ENCODE measurements at regions not wholly inside any gene's neighbourhood (a gene's known extent, or its start where the extent isn't known, plus 50 kb on each side); places are given as distances from the start of the nearest gene placed in this dataset.

DNA sequence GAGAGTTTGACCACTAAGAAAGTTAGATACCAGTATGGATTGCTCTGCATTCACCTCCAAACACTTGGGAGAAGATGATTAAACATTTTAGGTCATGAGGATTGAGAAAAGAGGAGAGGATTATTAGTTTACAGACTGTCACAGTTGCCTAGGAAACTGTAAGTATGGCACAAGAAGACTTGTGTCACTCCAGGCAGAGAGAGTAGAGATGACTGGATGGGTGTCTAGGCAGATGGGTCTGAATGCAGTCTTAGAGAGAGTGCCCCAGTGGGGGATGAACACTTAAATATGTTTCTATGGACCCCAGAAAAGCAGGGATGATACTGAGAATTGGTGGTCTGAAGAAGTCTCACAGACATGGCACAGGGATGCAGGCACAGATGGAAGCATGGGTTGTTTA lies 477.6 kb upstream of the B3GALT2 start (continued):
- TF ChIP-seq RBM22 (IDR thresholded peaks at IDR 0.05; ENCODE audit: low read depth, low read length, poor library complexity, severe bottlenecking) (no peak), ZNF79 (CRISPR knock-in tag; IDR thresholded peaks at IDR 0.05; ENCODE audit: low read depth) (no peak), SPI1 (IDR thresholded peaks at IDR 0.05; ENCODE audit: borderline replicate concordance, low read depth, low read length) (no peak), ZNF12 (CRISPR knock-in tag; IDR thresholded peaks at IDR 0.05) (no peak), PCBP2 (IDR thresholded peaks at IDR 0.05; ENCODE audit: low read depth, low read length, poor library complexity, severe bottlenecking) (no peak), ZKSCAN1 (IDR thresholded peaks at IDR 0.05; ENCODE audit: low read depth, low read length) (no peak), ZNF696 (CRISPR knock-in tag; conservative IDR thresholded peaks at IDR 0.05) (no peak), SETDB1 (IDR thresholded peaks at IDR 0.05; ENCODE audit: low read length) (no peak)
- TF ChIP-seq, protein P1, sequence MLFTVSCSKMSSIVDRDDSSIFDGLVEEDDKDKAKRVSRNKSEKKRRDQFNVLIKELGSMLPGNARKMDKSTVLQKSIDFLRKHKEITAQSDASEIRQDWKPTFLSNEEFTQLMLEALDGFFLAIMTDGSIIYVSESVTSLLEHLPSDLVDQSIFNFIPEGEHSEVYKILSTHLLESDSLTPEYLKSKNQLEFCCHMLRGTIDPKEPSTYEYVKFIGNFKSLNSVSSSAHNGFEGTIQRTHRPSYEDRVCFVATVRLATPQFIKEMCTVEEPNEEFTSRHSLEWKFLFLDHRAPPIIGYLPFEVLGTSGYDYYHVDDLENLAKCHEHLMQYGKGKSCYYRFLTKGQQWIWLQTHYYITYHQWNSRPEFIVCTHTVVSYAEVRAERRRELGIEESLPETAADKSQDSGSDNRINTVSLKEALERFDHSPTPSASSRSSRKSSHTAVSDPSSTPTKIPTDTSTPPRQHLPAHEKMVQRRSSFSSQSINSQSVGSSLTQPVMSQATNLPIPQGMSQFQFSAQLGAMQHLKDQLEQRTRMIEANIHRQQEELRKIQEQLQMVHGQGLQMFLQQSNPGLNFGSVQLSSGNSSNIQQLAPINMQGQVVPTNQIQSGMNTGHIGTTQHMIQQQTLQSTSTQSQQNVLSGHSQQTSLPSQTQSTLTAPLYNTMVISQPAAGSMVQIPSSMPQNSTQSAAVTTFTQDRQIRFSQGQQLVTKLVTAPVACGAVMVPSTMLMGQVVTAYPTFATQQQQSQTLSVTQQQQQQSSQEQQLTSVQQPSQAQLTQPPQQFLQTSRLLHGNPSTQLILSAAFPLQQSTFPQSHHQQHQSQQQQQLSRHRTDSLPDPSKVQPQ (CRISPR knock-in tag; IDR thresholded peaks at IDR 0.05; ENCODE audit: borderline replicate concordance): no peak
- TF ChIP-seq, protein P2, sequence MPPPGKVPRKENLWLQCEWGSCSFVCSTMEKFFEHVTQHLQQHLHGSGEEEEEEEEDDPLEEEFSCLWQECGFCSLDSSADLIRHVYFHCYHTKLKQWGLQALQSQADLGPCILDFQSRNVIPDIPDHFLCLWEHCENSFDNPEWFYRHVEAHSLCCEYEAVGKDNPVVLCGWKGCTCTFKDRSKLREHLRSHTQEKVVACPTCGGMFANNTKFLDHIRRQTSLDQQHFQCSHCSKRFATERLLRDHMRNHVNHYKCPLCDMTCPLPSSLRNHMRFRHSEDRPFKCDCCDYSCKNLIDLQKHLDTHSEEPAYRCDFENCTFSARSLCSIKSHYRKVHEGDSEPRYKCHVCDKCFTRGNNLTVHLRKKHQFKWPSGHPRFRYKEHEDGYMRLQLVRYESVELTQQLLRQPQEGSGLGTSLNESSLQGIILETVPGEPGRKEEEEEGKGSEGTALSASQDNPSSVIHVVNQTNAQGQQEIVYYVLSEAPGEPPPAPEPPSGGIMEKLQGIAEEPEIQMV (tag; conservative IDR thresholded peaks at IDR 0.05; ENCODE audit: low read depth): no peak

Data from K562 (cell line).